ENCODE measurements at regions not wholly inside any gene's neighbourhood (a gene's known extent, or its start where the extent isn't known, plus 50 kb on each side); places are given as distances from the start of the nearest gene placed in this dataset.

DNA sequence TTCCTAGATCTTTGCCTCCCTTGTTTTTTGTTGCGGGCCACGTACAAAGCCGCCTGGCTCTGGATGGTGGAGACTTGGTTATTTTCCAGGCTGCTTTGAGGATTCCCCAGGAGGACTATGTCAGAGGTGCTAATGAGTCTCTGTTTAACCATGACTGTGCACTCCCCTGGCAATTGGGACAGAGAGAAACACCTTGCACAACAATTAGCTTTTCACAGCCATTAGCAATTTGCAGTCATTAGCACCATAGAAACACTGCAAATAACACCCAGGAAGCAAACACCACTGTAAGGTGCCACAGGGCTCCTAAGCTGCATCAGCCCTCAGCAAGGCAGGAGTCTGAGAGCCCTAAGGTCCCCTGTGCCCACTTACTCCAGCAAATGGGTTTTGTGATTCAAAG, 201.0 kb upstream of the VLDLR start:
- H3K36me3 ChIP-seq (ENCODE audit: insufficient read depth, low read length), result no peaks in the 10 kb centered on the region
- no peaks in the 10 kb centered on the region for H4K20me1 ChIP-seq (ENCODE audit: insufficient read depth, low read length, poor library complexity, severe bottlenecking)
- H2AFZ ChIP-seq (ENCODE audit: low read length), result no peak overlapping the region
- H3K4me3 ChIP-seq (ENCODE audit: low read length, poor library complexity, severe bottlenecking), result no peak overlapping the region
- H3K4me2 ChIP-seq (ENCODE audit: low read depth, low read length, poor library complexity, severe bottlenecking), result no peak overlapping the region
- TF ChIP-seq, protein P1, sequence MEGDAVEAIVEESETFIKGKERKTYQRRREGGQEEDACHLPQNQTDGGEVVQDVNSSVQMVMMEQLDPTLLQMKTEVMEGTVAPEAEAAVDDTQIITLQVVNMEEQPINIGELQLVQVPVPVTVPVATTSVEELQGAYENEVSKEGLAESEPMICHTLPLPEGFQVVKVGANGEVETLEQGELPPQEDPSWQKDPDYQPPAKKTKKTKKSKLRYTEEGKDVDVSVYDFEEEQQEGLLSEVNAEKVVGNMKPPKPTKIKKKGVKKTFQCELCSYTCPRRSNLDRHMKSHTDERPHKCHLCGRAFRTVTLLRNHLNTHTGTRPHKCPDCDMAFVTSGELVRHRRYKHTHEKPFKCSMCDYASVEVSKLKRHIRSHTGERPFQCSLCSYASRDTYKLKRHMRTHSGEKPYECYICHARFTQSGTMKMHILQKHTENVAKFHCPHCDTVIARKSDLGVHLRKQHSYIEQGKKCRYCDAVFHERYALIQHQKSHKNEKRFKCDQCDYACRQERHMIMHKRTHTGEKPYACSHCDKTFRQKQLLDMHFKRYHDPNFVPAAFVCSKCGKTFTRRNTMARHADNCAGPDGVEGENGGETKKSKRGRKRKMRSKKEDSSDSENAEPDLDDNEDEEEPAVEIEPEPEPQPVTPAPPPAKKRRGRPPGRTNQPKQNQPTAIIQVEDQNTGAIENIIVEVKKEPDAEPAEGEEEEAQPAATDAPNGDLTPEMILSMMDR (conservative IDR thresholded peaks at IDR 0.05; ENCODE audit: low read length), result no peak
- no peak for TF ChIP-seq EZH2phosphoT487 (IDR thresholded peaks at IDR 0.05; ENCODE audit: borderline replicate concordance)
- no peaks in the 10 kb centered on the region for H3K9me2 ChIP-seq (replicated peaks; ENCODE audit: low read depth, low read length)
- no peaks in the 10 kb centered on the region for H3K4me1 ChIP-seq (ENCODE audit: insufficient read depth, low read length, poor library complexity, severe bottlenecking)
- H3K9ac ChIP-seq (ENCODE audit: low read depth, low read length, poor library complexity, severe bottlenecking), result no peak overlapping the region
- H3K27me3 ChIP-seq (ENCODE audit: insufficient read depth, low read length, poor library complexity, severe bottlenecking), result no peaks in the 10 kb centered on the region
- H3K9me3 ChIP-seq (ENCODE audit: insufficient read depth, low read depth, low read length), result no peaks in the 10 kb centered on the region
- H3F3A ChIP-seq (ENCODE audit: low read depth), result no peaks in the 10 kb centered on the region
- H3K79me2 ChIP-seq (ENCODE audit: insufficient read depth, low read length), result no peaks in the 10 kb centered on the region

DNA sequence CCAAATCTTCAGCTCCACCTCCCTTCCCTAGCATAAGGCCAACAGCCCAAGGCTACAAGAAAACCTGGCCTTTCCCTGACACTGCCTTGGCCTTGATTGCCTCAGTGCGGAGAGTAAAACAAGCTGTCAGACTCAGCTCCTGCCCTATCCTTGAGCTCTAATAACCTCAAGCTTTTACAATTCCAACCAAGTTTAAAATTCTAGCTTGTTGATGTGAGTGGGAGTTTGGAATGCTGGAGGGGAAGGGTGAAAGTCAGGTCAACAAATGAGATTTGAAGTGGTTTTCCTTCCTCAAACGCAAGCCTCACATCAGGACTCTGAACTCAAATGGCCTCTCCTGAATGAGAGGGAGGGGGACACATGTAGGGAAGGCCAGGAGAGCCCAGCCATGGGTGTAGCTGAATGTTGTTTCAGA, 197.0 kb upstream of the VLDLR start:
- Histone ChIP-seq H4K20me1 (ENCODE audit: insufficient read depth, low read length, poor library complexity, severe bottlenecking) (no peaks in the 10 kb centered on the region), H3K9me3 (ENCODE audit: insufficient read depth, low read depth, low read length) (no peaks in the 10 kb centered on the region), H3K4me2 (ENCODE audit: low read depth, low read length, poor library complexity, severe bottlenecking) (no peak overlapping the region), H3K9ac (ENCODE audit: low read depth, low read length, poor library complexity, severe bottlenecking) (no peak overlapping the region), H3K27me3 (ENCODE audit: insufficient read depth, low read length, poor library complexity, severe bottlenecking) (no peaks in the 10 kb centered on the region), H3K79me2 (ENCODE audit: insufficient read depth, low read length) (no peaks in the 10 kb centered on the region), H3K4me3 (ENCODE audit: low read length, poor library complexity, severe bottlenecking) (no peak overlapping the region), H3K36me3 (ENCODE audit: insufficient read depth, low read length) (no peaks in the 10 kb centered on the region), H2AFZ (ENCODE audit: low read length) (no peak overlapping the region), H3K4me1 (ENCODE audit: insufficient read depth, low read length, poor library complexity, severe bottlenecking) (no peaks in the 10 kb centered on the region), H3K9me2 (replicated peaks; ENCODE audit: low read depth, low read length) (no peaks in the 10 kb centered on the region), H3F3A (ENCODE audit: low read depth) (no peaks in the 10 kb centered on the region)
- TF ChIP-seq, protein P1 (conservative IDR thresholded peaks at IDR 0.05; ENCODE audit: low read length), result no peak
- no peak for TF ChIP-seq EZH2phosphoT487 (IDR thresholded peaks at IDR 0.05; ENCODE audit: borderline replicate concordance)

DNA sequence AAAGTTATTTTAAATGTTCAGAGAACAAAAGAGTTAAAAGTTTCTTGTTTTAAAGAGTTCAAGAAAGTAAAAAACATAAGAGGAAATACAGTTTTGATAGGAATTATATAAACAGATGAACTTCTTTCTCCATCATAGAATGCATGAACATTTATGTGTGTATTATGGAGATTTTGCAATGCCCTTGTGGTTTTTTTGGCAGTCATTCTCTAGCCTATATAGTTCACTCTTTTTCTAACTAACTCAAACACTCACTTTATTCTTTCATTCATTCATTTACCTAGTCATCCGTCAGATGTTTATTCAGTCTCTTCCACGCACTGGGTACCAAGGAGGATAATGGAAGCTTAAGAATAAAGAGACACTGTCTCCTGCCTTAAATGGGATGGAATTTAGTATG, 195.9 kb upstream of the VLDLR start:
- Histone ChIP-seq H3K79me2 (ENCODE audit: insufficient read depth, low read length) (no peaks in the 10 kb centered on the region), H3K9ac (ENCODE audit: low read depth, low read length, poor library complexity, severe bottlenecking) (no peak overlapping the region), H3K4me1 (ENCODE audit: insufficient read depth, low read length, poor library complexity, severe bottlenecking) (no peaks in the 10 kb centered on the region), H3K27me3 (ENCODE audit: insufficient read depth, low read length, poor library complexity, severe bottlenecking) (no peaks in the 10 kb centered on the region), H3K4me2 (ENCODE audit: low read depth, low read length, poor library complexity, severe bottlenecking) (no peak overlapping the region), H3K9me2 (replicated peaks; ENCODE audit: low read depth, low read length) (no peaks in the 10 kb centered on the region), H2AFZ (ENCODE audit: low read length) (no peak overlapping the region), H3K36me3 (ENCODE audit: insufficient read depth, low read length) (no peaks in the 10 kb centered on the region), H3K9me3 (ENCODE audit: insufficient read depth, low read depth, low read length) (no peaks in the 10 kb centered on the region), H3K4me3 (ENCODE audit: low read length, poor library complexity, severe bottlenecking) (no peak overlapping the region), H4K20me1 (ENCODE audit: insufficient read depth, low read length, poor library complexity, severe bottlenecking) (no peaks in the 10 kb centered on the region), H3F3A (ENCODE audit: low read depth) (no peaks in the 10 kb centered on the region)
- TF ChIP-seq EZH2phosphoT487 (IDR thresholded peaks at IDR 0.05; ENCODE audit: borderline replicate concordance), result no peak
- TF ChIP-seq, protein P1 (conservative IDR thresholded peaks at IDR 0.05; ENCODE audit: low read length), result no peak

Data from Loucy (cell line).